Left ventricle myocardium inferior (tissue), 1 donor: ENCODE measurements at regions not wholly inside any gene's neighbourhood (a gene's known extent, or its start where the extent isn't known, plus 50 kb on each side); places are given as distances from the start of the nearest gene placed in this dataset.

Experiments used
- DNase-seq: peaks from one replicate; pipeline ENCODE4 v3.0.0-alpha.2; 2020
- H3K27ac ChIP-seq: fragments of 200-600 bp; replicated peaks from 2 replicates; pipeline ENCODE4 v1.8.0; 2021
- H3K27me3 ChIP-seq: fragments of 200-600 bp; 2 replicates; pipeline ENCODE4 v1.8.0; 2021; ENCODE audit warnings: low read depth
- H3K36me3 ChIP-seq: fragments of 200-600 bp; 2 replicates; pipeline ENCODE4 v1.8.0; 2021
- H3K4me1 ChIP-seq: fragments of 200-600 bp; 2 replicates; pipeline ENCODE4 v1.8.0; 2021
- H3K4me3 ChIP-seq: fragments of 200-600 bp; 2 replicates; pipeline ENCODE4 v1.8.0; 2021; ENCODE audit warnings: mild to moderate bottlenecking, moderate library complexity
- H3K9me3 ChIP-seq: fragments of 200-600 bp; replicated peaks from 2 replicates; pipeline ENCODE4 v1.8.0; 2021
- intact Hi-C: fragments of 100-400 bp; cut with micrococcal nuclease; formaldehyde crosslinking; loops from one replicate; pipeline ENCODE4 v1.11.0; 2022
- TF ChIP-seq, protein P1 (sequence below): fragments of 200-600 bp; IDR thresholded peaks from 2 replicates; pipeline ENCODE4 v1.8.0; 2021; ENCODE audit warnings: antibody characterized with exemption, mild to moderate bottlenecking, borderline replicate concordance
- donor health status: DM: no; HTN: yes; CAD: no; lungs with severe emphysema.

DNA sequence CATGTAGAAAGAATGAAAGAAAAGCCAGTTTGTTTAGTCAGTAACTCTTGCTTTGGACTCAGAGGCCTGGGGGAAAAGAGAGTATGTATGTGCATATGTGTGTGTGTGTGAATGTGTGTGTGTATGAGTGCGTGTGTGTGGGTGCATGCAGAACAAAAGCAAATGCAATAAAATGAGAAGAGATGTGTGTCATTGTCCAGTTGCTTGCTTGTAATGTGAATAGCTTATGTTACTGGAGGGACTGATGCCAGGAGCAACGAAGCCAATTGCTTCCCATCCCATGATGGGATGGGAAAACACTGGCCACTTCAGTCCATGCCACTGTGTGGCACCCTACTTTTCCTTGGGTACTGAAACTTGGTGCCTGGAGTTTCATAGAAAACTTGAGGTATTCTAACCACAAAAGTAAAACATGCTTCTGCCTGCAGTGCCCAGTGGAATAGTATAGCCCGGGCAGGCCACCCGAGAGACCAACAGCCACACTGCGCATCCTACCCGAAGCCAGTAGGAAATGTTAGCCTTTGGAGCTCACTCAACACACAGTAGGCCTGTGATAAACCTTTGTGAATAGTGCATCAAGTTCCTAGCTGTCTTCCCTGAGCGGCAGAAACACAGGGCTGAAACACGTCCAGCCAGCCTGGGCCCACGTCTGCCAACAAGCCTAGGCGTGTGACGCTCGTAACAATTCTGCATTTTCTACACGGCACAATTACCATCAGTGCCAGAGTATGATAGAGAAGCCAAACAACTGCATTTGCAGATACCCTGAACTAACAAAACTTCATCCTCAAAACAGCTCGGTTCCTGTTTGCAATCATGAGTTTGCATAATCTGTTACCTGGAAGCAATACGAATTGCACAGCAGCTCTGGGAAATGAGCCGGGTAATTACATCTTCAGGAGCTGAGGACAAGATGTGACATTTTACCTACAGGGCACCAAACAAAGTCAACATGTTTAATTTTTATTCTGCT lies 198.1 kb downstream of the SYK start:
- TF ChIP-seq, protein P1, sequence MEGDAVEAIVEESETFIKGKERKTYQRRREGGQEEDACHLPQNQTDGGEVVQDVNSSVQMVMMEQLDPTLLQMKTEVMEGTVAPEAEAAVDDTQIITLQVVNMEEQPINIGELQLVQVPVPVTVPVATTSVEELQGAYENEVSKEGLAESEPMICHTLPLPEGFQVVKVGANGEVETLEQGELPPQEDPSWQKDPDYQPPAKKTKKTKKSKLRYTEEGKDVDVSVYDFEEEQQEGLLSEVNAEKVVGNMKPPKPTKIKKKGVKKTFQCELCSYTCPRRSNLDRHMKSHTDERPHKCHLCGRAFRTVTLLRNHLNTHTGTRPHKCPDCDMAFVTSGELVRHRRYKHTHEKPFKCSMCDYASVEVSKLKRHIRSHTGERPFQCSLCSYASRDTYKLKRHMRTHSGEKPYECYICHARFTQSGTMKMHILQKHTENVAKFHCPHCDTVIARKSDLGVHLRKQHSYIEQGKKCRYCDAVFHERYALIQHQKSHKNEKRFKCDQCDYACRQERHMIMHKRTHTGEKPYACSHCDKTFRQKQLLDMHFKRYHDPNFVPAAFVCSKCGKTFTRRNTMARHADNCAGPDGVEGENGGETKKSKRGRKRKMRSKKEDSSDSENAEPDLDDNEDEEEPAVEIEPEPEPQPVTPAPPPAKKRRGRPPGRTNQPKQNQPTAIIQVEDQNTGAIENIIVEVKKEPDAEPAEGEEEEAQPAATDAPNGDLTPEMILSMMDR: no peak
- H3K27me3 ChIP-seq: no peaks in the 10 kb centered on the region
- no peak for DNase-seq

DNA sequence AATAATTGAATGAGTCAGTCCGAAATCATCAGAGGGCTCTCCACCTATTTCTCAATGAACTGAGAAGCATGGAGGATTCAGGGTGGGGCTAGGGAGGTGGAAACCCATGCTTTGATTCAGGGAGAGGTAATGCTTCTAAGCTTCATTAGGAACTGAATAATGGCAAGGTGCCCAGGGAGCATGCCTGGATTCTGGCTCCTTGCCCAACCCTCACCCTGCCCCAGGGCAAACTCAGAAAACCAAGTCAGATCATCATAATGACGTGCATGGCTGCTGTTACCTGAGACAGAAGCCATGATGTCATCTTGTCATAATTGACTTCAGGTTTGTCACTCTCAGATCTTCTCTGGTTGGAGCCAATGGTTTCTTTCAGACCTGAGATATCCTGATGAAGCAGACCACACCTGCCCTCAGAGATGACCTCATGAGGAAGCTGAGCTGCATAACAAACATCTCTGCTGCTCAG lies 199.6 kb downstream of the SYK start:
- H3K4me1 ChIP-seq: peaks cover 5% of the 10 kb centered on the region
- intact Hi-C loops: no loop called here
- TF ChIP-seq, protein P1: no peak
- H3K4me3 ChIP-seq: no peak overlapping the region
- H3K9me3 ChIP-seq: peaks cover 6% of the 10 kb centered on the region
- H3K27me3 ChIP-seq: no peaks in the 10 kb centered on the region
- no peaks in the 10 kb centered on the region for H3K36me3 ChIP-seq
- DNase-seq: no peak
- no peak overlapping the region for H3K27ac ChIP-seq

More for the DNA sequence above, 198.1 kb downstream of the SYK start:
- Histone ChIP-seq H3K9me3 (peaks cover 6% of the 10 kb centered on the region), H3K4me3 (no peak overlapping the region), H3K4me1 (peaks cover 5% of the 10 kb centered on the region), H3K36me3 (no peaks in the 10 kb centered on the region), H3K27ac (no peak overlapping the region)
- intact Hi-C loops: no loop called here

DNA sequence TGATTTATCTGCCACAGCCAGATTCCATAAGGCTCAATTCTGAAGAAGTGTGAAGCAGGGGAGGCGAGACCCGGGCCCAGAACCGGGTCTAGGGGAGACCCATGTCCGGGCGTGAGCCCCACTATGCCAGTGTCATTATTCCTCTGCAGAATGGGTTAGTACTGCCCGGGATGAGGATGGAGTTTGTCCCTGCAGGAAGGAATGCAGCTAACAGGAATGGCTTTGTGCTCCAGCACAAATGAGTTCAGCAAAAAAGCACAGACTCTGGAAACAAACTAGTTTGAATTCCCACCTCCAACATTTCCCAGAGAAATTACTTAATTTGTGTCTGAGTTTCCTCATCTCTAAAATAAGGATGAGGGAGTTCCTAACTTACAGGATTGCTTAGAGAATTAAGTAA lies 202.9 kb downstream of the SYK start:
- TF ChIP-seq, protein P1: no peak
- DNase-seq: no peak
- no peaks in the 10 kb centered on the region for H3K4me1 ChIP-seq
- H3K9me3 ChIP-seq: peaks cover 19% of the 10 kb centered on the region
- no peak overlapping the region for H3K27ac ChIP-seq
- H3K4me3 ChIP-seq: no peak overlapping the region
- intact Hi-C loops: no loop called here
- H3K27me3 ChIP-seq: no peaks in the 10 kb centered on the region
- H3K36me3 ChIP-seq: no peaks in the 10 kb centered on the region

GRCh38 chr9:91004992-91005391 lies 203.4 kb downstream of the SYK start:
- DNase-seq: no peak
- Histone ChIP-seq H3K27ac (no peak overlapping the region), H3K4me1 (no peaks in the 10 kb centered on the region), H3K36me3 (no peaks in the 10 kb centered on the region), H3K4me3 (no peak overlapping the region), H3K27me3 (no peaks in the 10 kb centered on the region), H3K9me3 (peaks cover 19% of the 10 kb centered on the region)
- TF ChIP-seq, protein P1: no peak
- intact Hi-C loops: no loop called here

- intact Hi-C loops: no loop called here
- H3K27me3 ChIP-seq: no peaks in the 10 kb centered on the region
- peaks cover 19% of the 10 kb centered on the region for H3K9me3 ChIP-seq
- TF ChIP-seq, protein P1: no peak
- H3K27ac ChIP-seq: no peak overlapping the region
- DNase-seq: no peak
- no peaks in the 10 kb centered on the region for H3K4me1 ChIP-seq
- H3K4me3 ChIP-seq: no peak overlapping the region
- no peaks in the 10 kb centered on the region for H3K36me3 ChIP-seq
These were observed 204.4 kb downstream of the SYK start for GRCh38 chr9:91006046-91006445.
